ENCODE measurements at regions not wholly inside any gene's neighbourhood (a gene's known extent, or its start where the extent isn't known, plus 50 kb on each side); places are given as distances from the start of the nearest gene placed in this dataset.
"Not testable (repeated sequence)": the region's sequence is repeated elsewhere in the genome, so short reads cannot be mapped to it uniquely, and the experiment has no call there.

GRCh38 chr15:44883199-44883877 lies 73.1 kb upstream of the TERB2 start:
- no peak overlapping the region for H3K27ac ChIP-seq
- H3K4me3 ChIP-seq = no peak overlapping the region
- no peaks in the 10 kb centered on the region for H3K9me3 ChIP-seq
- no peak for ATAC-seq (ENCODE audit: insufficient number of reproducible peaks, low FRiP score, low read depth)
- H3K4me1 ChIP-seq (ENCODE audit: control insufficient read depth in 1 of 2, low read depth in 2 of 2) = no peaks in the 10 kb centered on the region
- H3K36me3 ChIP-seq = no peaks in the 10 kb centered on the region
- no peak for DNase-seq (ENCODE audit: low spot score)
- no peak for TF ChIP-seq CTCF (IDR thresholded peaks at IDR 0.05)
- no peaks in the 10 kb centered on the region for H3K27me3 ChIP-seq (replicated peaks; ENCODE audit: insufficient read depth)

- H3K27me3 ChIP-seq (replicated peaks; ENCODE audit: insufficient read depth); ATAC-seq (ENCODE audit: insufficient number of reproducible peaks, low FRiP score, low read depth); H3K9me3 ChIP-seq; H3K4me1 ChIP-seq (ENCODE audit: control insufficient read depth in 1 of 2, low read depth in 2 of 2); DNase-seq (ENCODE audit: low spot score); H3K36me3 ChIP-seq; H3K27ac ChIP-seq; H3K4me3 ChIP-seq: not testable (repeated sequence)
These were observed 57.4 kb upstream of the TERB2 start for GRCh38 chr15:44898890-44899651.

GRCh38 chr15:44899775-44900174 lies 56.7 kb upstream of the TERB2 start:
- not testable (repeated sequence) for H3K27ac ChIP-seq; H3K4me3 ChIP-seq; ATAC-seq (ENCODE audit: insufficient number of reproducible peaks, low FRiP score, low read depth); H3K27me3 ChIP-seq (replicated peaks; ENCODE audit: insufficient read depth); H3K9me3 ChIP-seq; H3K36me3 ChIP-seq; DNase-seq (ENCODE audit: low spot score); H3K4me1 ChIP-seq (ENCODE audit: control insufficient read depth in 1 of 2, low read depth in 2 of 2)

- H3K27me3 ChIP-seq (replicated peaks; ENCODE audit: insufficient read depth); H3K9me3 ChIP-seq; H3K4me1 ChIP-seq (ENCODE audit: control insufficient read depth in 1 of 2, low read depth in 2 of 2); DNase-seq (ENCODE audit: low spot score); H3K27ac ChIP-seq; ATAC-seq (ENCODE audit: insufficient number of reproducible peaks, low FRiP score, low read depth); H3K4me3 ChIP-seq; H3K36me3 ChIP-seq: not testable (repeated sequence)
These were observed 55.7 kb upstream of the TERB2 start for GRCh38 chr15:44900796-44901195.

- not testable (repeated sequence) for DNase-seq (ENCODE audit: low spot score); H3K9me3 ChIP-seq; H3K4me1 ChIP-seq (ENCODE audit: control insufficient read depth in 1 of 2, low read depth in 2 of 2); H3K27me3 ChIP-seq (replicated peaks; ENCODE audit: insufficient read depth); ATAC-seq (ENCODE audit: insufficient number of reproducible peaks, low FRiP score, low read depth); H3K36me3 ChIP-seq; H3K4me3 ChIP-seq; H3K27ac ChIP-seq
These were observed 53.2 kb upstream of the TERB2 start for GRCh38 chr15:44903281-44903680.

- not testable (repeated sequence) for DNase-seq (ENCODE audit: low spot score); H3K36me3 ChIP-seq; H3K4me3 ChIP-seq; H3K27ac ChIP-seq; H3K27me3 ChIP-seq (replicated peaks; ENCODE audit: insufficient read depth); ATAC-seq (ENCODE audit: insufficient number of reproducible peaks, low FRiP score, low read depth); H3K4me1 ChIP-seq (ENCODE audit: control insufficient read depth in 1 of 2, low read depth in 2 of 2); H3K9me3 ChIP-seq
These were observed 51.7 kb upstream of the TERB2 start for GRCh38 chr15:44904651-44905340.

All from thoracic aorta (tissue), 2 donors.